ENCODE measurements at regions not wholly inside any gene's neighbourhood (a gene's known extent, or its start where the extent isn't known, plus 50 kb on each side); places are given as distances from the start of the nearest gene placed in this dataset.
"Not testable (repeated sequence)": the region's sequence is repeated elsewhere in the genome, so short reads cannot be mapped to it uniquely, and the experiment has no call there.

GRCh38 chr10:44564790-44565189 lies 179.9 kb upstream of the CXCL12 start:
- no peak for DNase-seq (ENCODE audit: low read depth in 2 of 2)

DNA sequence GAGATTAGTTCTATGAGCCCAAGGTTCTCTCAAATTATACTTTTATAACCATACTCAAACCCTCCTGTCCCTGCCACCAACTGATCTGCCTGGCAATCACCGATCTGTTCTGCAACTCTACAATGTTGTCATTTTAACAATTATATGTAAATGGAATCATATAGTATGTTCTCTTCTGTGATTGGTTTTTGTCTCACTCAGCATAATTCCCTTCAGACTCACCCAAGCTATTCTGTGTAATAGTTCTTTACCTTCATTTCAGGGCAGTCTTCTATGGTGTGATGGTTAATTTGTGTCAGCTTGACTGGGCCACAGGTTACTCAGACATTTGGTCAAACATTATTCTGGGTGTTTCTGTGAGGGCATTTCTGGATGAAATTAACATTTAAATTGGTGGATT lies 181.9 kb upstream of the CXCL12 start:
- no peak for DNase-seq (ENCODE audit: low read depth in 2 of 2)

- DNase-seq (ENCODE audit: low read depth in 2 of 2): no peak
These were observed 182.6 kb upstream of the CXCL12 start for GRCh38 chr10:44567471-44567870.

GRCh38 chr10:44569193-44570091 lies 184.5 kb upstream of the CXCL12 start:
- DNase-seq (ENCODE audit: low read depth in 2 of 2): no peak

- no peak for DNase-seq (ENCODE audit: low read depth in 2 of 2)
These were observed 186.8 kb upstream of the CXCL12 start for GRCh38 chr10:44571701-44572100.

- DNase-seq (ENCODE audit: low read depth in 2 of 2): no peak
These were observed 187.2 kb upstream of the CXCL12 start for GRCh38 chr10:44572146-44572545.

DNA sequence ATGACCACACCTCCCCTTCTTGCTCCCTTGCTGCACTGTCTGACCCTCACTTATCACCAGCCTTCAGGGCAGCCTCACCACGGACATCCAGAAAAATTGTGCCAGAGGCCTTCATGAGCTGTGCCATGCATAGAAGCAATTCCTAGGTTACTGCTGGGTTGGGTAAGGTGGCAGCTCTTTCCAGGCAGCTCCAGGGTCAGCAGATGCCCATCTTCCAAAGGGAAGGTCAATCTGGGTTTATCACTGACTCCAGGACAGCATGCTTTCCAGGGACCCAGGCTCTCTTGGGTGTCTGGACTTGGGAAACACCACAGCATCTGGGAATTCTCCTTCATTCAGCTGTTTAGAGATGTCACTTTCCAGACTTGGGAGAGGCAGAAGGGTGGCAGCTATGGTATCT lies 188.9 kb upstream of the CXCL12 start:
- no peak for DNase-seq (ENCODE audit: low read depth in 2 of 2)

- DNase-seq (ENCODE audit: low read depth in 2 of 2): no peak
These were observed 189.9 kb upstream of the CXCL12 start for GRCh38 chr10:44574596-44575480.

DNA sequence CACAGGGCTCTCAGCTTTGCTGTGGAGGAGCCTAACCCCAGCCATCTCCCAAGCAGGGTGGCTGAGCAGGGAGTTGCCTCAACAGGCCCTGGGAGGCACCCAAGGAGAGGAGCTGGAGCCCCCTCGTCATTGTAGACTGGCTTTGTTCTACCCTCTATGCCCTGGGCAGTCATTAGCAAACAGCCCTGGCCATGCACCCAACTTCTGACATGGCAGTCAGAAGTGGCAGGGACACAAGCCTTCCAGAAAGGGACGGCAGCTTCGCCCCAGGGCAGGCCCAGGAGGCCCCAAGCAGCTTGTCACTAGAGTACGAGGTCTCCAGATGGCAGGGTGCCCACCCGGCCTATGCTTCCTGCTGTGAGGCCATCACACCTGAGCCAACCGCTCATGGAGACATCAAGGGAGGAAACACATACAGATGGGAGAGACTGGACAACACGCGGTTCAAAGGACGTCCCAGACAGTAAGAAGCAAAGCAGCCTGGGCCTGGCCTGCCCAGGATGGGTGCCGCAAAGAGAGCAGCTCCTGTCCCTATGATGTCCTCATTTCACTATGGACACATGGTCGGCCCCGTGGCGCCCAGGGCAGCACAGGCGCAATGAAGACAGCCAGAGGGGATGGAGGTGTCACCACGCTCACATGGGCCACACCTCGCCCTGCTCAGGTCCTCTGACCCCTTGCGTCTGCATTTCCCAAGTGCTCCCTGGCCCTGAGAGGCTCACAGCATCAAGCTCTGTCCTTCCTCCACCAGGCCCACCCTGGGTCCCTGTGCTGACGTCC lies 190.9 kb upstream of the CXCL12 start:
- no peak for DNase-seq (ENCODE audit: low read depth in 2 of 2)

GRCh38 chr10:44576702-44577191 lies 191.8 kb upstream of the CXCL12 start:
- no peak for DNase-seq (ENCODE audit: low read depth in 2 of 2)

- DNase-seq (ENCODE audit: low read depth in 2 of 2): no peak
These were observed 192.6 kb upstream of the CXCL12 start for GRCh38 chr10:44577533-44577932.

- no peak for DNase-seq (ENCODE audit: low read depth in 2 of 2)
These were observed 193.4 kb upstream of the CXCL12 start for GRCh38 chr10:44578271-44578670.

DNA sequence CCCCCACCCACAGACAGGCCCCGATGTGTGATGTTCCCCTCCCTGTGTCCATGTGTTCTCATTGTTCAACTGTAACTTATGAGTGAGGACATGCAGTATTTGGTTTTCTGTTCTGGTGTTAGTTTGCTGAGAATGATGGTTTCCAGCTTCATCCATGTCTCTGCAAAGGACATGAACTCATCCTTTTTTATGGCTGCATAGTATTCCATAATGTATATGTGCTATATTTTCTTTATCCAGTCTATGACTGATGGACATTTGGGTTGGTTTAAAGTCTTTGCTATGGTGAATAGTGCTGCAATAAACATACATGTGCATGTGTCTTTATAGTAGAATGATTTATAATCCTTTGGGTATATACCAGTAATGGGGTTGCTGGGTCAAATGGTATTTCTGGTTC lies 194.1 kb upstream of the CXCL12 start:
- DNase-seq (ENCODE audit: low read depth in 2 of 2): not testable (repeated sequence)

DNA sequence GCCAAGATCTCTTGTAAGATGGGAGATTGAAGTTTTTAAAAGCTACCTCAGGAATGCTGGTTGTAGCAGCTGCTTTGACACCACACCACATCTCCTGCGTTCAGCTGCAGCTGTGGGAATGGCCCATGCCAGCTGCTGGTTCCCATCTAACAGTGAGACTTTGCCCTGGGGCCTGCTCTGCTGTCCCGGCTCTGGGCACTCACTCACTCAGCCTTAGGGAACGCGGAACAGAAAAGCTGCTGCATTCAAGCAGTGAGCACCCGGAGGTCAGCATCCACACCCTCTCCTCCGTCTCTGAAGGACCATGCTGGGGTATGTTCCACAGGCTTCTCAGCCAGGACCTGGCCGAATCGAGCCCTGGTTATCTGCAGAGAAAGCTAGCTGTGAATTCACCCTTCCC lies 197.1 kb upstream of the CXCL12 start:
- DNase-seq (ENCODE audit: low read depth in 2 of 2): no peak

- no peak for DNase-seq (ENCODE audit: low read depth in 2 of 2)
These were observed 202.8 kb upstream of the CXCL12 start for GRCh38 chr10:44587488-44588318.

DNA sequence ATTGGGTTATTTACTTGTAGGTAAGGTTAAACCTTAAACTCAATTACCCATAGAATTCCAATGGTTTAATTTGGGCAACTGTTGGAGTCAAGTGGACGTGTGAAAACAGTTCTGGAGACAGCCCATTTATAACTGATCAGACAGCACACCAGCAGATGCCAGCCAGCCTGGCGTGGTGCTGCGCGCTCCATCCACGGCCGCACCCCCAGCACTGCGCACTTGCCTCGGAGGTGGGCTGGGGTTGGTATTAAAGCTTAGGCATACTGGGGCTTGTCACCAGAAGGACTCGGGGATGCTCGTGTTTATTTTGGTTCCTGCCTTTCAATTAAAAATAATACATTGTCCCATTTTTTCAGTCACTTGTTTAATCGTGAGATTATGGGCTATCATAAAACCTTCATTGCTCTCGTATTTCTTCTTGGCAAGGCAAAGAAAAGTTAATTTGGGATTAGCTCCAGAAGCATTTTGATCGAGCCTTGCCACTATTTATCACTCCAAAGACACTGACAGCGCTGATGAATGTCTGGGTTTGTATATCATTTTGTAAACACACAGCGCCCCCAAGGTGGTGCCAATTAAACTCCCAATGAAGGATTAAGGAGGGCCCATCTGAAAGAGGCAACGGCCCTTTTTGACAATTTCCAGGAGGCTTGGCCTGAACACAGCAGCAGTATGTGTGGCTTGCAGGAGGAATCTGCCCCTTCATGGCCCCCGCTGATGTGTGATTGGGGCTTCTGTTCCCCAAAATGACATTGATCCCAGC lies 204.5 kb upstream of the CXCL12 start:
- no peak for DNase-seq (ENCODE audit: low read depth in 2 of 2)

DNA sequence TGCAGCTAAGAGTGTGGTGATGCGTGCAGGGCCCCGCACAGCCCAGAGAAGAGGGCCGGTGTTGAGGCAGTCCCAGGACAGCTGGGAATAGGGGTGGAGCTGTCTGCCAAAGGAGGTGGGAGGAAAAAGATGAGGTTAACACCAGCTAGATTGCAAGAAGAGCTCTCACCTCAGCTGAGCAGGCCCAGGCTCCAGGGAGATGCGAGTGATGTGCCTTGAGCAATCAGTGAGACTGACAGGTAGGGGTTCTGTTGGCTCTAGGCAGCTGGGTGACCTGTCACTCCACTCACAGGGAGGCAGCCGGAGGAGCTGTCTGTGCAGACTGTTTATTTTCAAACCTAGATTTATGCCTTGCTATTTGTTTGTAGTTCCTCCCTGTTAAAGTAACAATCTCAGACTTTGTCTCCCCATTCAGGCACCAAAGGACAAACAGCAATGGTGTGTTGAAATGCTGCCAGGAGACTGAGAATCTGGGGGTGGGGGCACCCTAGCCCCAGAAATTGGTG lies 205.1 kb upstream of the CXCL12 start:
- DNase-seq (ENCODE audit: low read depth in 2 of 2): no peak

DNA sequence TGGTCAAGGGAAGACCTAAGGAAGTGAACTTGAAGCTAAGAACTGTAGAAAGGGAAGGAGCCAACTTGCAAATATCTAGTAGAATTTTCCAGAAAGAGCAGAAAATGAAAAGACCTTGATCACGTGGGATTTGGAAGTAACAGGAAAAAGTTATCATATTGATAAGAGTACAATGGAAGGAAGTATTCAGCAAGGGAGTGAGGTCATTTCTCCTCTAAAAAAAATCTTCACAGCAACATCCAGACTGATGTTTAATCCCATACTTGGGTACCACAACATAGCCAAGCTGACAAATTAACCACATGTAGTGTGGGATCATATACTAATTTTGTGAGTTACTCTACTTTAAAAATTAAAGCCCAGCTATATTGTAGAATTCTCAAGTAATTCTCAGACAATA lies 207.0 kb upstream of the CXCL12 start:
- no peak for DNase-seq (ENCODE audit: low read depth in 2 of 2)

GRCh38 chr10:44593952-44594351 lies 209.1 kb upstream of the CXCL12 start:
- no peak for DNase-seq (ENCODE audit: low read depth in 2 of 2)

DNA sequence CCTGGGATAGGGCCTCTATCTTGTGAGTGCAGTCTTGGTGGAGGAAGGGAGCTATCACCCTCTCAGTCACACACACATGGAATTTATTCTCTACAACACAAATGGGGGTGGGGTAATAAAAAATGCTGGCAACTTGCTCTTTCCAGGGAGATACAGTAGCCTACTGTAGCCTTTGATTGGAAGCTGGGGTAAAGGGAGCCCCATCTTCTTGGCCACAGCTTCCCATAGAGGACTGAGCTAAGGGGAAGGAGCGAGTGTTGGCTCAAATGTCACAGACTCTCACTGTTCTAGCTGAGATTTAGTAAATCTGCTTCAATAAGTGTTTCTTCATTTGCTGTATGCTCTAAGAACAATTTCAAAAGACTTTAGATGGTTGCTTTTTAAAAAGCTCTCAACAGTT lies 222.2 kb upstream of the CXCL12 start:
- no peak for DNase-seq (ENCODE audit: low read depth in 2 of 2)
